Hematopoietic multipotent progenitor cell treated with erythropoietin and hydrocortisone succinate and interleukin-3 and kit ligand, for 17 days (in vitro differentiated cells): ENCODE measurements at regions not wholly inside any gene's neighbourhood (a gene's known extent, or its start where the extent isn't known, plus 50 kb on each side); places are given as distances from the start of the nearest gene placed in this dataset.
"Not testable (repeated sequence)": the region's sequence is repeated elsewhere in the genome, so short reads cannot be mapped to it uniquely, and the experiment has no call there.

Experiments
- DNase-seq: peaks from one replicate; pipeline ENCODE4 v3.0.0-alpha.2; 2015; ENCODE audit warnings: low spot score

- DNase-seq = no peak
Observed at GRCh38 chr18:41693008-41693407, 262.0 kb upstream of the PIK3C3 start.

- no peak for DNase-seq
Observed at GRCh38 chr18:41690332-41691127, 264.5 kb upstream of the PIK3C3 start.

DNA sequence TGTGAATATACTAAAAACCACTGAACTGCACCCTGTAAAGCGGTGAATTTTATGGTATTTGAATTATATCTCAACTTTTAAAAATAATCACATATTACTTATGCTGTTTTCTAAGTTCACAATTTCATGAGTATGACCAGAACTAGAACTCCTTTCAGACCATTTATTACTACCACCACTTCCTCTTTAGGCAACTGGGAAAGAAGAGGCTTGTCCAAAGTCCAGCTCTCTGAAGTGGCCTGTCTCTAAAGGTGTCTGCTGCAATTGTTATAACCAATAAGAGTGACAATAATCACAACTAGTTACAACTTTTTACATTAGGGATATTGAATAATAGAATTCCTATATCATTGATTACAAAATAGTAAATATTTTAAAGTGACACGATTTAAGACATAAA is 267.9 kb upstream of the PIK3C3 start:
- no peak for DNase-seq

DNA sequence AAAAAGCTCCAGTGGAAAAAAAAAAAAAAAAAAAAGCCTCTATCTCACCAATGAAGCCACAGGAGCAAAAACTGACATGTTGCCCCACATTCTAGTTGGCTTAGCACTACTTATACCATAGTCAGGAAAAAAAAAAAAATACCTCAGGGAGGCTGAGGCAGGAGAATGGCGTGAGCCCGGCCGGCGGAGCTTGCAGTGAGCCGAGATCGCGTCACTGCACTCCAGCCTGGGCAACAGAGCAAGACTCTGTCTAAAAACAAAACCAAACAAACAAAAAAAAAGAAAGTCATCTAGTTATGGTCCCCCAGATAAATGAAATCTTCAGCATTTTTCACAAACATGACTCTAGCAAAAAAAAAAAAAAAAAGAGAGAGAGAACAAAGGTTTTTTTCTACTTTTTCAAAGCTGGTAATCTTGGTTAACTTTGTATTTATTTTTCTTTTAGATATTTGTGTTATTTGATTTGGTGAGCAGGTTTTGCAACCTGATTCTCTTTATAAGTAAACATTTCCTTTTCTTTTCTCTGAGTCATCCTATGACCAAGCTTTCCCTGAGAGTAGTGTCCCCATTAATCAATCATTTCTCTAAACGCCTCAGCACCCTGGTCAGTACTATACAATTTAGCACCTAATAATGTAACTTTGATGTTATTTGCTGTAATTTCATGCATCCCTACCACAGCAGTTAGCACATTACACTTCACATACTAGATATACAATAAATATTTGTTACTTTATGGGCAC is 273.7 kb upstream of the PIK3C3 start:
- DNase-seq = no peak

DNA sequence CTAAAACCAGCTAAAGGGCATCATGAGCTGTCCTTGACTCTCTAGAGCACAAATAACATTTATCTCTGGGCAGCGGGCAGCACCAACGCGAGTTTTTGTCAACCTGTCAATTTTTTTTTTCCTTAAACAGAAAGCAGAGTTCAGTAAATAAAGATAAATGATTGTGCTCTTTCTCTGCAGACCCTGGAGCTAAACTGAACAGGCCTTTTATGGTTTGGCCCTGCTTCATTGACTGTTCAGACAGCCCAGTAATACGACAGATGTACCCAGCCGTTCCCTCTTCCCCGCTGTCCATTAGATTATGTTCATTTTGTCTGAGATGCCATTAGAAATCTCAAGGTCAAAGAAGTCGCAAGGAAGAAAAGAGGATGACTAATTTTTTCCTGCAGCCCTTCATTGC is 280.5 kb upstream of the PIK3C3 start:
- no peak for DNase-seq

- no peak for DNase-seq
Observed at GRCh38 chr18:41666231-41666630, 288.8 kb upstream of the PIK3C3 start.

DNA sequence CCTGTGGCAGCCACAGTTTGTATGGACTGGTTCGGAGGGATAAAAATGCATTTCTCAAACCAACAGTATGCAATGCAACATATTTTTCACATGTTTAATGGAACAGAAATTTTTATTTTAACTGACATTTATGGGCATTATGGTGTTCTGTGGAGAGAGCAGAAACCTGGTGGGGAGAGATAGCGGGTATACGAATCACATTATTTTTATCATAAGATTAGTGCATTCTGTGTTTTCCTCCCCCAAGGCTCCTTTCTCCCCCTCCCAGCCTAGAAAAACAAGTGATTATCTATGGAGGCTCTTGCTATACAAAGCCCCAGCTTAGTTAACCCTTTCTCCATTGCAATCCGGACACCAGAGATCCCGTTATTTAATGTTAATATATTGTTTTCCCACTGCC is 289.8 kb upstream of the PIK3C3 start:
- no peak for DNase-seq

GRCh38 chr18:41660654-41661053 is 294.4 kb upstream of the PIK3C3 start:
- DNase-seq = no peak

DNA sequence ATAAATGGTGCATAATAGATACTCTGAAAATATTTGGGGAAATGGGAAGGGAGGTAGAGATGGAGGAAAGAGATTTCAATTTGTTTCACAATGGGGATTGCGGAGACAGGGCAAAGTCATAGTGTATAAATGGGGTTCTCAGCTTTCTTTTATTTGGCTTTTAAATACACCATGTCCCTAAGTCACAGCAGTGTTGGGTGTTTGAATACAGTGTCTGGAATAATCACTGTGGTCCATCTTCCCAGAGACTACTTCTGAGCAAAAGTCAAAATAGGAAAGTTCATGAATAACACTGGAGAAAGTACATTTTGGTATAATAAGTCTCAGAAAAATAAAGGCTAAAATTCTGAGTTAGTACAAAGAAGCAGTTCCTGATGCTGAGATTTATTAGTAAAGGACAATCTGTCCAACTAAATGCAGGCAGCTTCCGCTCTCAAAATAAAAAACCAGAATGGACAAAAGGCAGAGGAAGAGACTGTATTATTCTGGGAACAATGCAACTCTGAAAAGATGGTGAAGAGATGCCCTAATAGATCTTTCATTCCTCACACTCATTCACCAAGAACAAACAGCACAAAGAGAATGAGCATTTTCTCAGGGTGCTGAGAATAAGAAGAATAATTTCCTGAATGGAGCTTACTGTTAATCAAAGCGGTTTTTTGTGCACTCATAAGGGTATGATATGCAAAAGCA is 295.4 kb upstream of the PIK3C3 start:
- no peak for DNase-seq

DNA sequence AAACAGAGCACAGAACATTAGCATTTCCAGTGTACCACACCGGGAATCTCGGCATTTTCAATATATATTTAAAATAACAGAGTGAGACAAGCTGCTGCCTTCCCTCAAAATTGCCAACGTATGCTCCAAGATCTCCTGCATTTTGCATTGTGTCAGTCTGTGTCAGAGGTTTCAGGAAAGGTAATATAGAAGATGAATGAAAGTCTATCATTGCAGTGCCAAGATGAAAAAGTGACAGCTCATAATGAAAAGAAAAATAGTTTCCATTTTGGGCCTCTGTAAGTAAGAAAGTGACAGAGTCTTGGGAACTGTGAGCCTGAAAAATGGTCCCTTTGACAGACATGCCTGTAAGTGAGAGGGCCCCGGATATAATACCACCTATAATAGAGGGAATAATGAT is 297.8 kb upstream of the PIK3C3 start:
- no peak for DNase-seq

GRCh38 chr18:41655074-41655473 is 300.0 kb upstream of the PIK3C3 start:
- DNase-seq = no peak

GRCh38 chr18:41647914-41648313 is 307.1 kb upstream of the PIK3C3 start:
- no peak for DNase-seq

GRCh38 chr18:41646915-41647620 is 308.0 kb upstream of the PIK3C3 start:
- no peak for DNase-seq

GRCh38 chr18:41645589-41646360 is 309.3 kb upstream of the PIK3C3 start:
- no peak for DNase-seq

DNA sequence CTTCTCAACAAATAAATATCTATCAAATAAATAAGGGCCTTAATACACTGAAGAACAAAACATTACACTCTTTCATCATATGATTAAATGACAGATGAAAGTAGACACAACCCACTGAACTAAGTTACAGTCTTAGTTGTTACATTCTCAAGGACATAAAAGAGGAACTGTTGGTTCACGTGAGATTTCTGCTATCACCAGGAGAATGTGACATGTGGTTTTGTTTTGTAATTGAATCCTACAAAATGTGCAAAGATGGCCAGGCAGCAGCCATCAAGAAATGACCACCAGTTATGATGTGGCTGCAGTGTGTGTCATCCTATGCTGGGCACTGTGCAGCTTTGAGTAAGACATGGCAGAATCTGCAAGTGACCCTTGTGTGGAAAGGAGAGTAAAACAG is 310.6 kb upstream of the PIK3C3 start:
- DNase-seq = no peak

- no peak for DNase-seq
Observed at GRCh38 chr18:41643427-41643826, 311.6 kb upstream of the PIK3C3 start.

GRCh38 chr18:41642756-41643155 is 312.3 kb upstream of the PIK3C3 start:
- DNase-seq = no peak

DNA sequence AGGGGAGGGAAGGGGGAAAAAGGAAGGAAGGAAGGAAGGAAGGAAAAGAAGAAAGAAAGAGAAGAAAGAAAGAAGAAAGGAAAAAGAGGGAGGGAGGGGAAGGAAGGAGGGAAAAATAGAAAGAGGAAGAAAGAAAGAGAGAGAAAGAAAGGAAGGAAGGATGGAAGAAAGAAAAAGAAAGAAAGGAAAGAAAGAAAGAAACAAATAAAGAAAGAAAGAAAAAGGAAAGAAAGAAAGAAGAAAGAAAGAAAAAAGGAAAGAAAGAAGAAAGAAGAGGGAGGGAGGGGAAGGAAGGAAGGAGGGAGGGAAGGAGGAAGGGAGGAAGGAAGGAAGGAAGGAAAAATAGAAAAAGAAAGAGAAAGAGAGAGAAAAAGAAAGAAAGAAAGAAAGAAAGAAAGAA is 315.8 kb upstream of the PIK3C3 start:
- DNase-seq = no peak

DNA sequence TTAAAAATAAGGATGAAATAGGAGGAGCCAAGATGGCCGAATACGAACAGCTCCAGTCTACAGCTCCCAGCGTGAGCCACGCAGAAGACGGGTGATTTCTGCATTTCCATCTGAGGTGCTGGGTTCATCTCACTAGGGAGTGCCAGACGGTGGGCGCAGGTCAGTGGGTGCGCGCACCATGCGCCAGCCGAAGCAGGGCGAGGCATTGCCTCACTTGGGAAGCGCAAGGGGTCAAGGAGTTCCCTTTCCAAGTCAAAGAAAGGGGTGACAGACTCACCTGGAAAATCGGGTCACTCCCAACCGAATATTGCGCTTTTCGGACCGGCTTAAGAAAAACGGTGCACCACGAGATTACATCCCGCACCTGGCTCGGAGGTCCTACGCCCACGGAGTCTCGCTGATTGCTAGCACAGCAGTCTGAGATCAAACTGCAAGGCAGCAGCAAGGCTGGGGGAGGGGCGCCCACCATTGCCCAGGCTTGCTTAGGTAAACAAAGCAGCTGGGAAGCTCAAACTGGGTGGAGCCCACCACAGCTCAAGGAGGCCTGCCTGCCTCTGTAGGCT is 323.2 kb upstream of the PIK3C3 start:
- DNase-seq = not testable (repeated sequence)

DNA sequence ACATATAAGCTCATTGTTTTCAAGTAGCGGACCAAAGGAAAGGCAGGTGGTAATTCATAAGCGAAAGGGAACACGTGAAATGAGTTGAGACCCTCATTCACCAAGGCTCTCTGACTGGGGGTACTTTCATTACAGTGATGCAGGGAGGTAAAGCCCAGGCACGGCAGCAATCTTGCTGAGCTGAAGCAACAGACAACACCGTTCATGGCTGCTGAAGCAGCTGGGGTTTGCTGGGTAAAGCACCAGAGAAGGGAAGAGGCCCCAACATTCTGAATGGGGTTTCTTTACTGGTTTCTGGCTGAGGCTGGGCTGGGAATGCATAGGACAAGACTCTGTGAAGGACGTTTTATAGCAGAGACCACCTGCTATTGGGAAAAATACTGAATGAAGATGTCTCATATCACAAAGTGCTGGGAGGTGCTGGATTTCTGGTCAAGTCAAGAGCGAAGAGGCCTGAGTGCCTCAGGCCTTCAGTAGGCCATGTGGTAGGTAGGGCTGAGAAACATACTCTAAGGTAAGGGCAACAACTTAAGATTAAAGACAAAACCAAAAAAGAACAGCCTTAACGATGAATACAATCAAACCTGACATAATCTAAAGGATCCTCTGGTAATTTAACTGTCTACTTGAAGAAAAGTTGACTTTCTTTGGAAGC is 324.7 kb upstream of the PIK3C3 start:
- no peak for DNase-seq

GRCh38 chr18:41624460-41624859 is 330.6 kb upstream of the PIK3C3 start:
- no peak for DNase-seq
